HCT116 (cell line): ENCODE measurements at regions not wholly inside any gene's neighbourhood (a gene's known extent, or its start where the extent isn't known, plus 50 kb on each side); places are given as distances from the start of the nearest gene placed in this dataset.

Experiments
- ATAC-seq: fragments of 200-7000 bp; cut with Tn5 transposase; 2 replicates; pipeline ENCODE4 v1.9.1; 2020; ENCODE audit warnings: mild to moderate bottlenecking, moderate library complexity
- BruUV-seq: library from RNA; stranded (reverse); fragments of 400-500 nt; replicated peaks from 2 replicates; lab custom pipeline; 2021; lab: Mats Ljungman, UMichigan
- CTCF ChIA-PET: fragments of 300-600 bp; sonication (Branson Sonifier 250); formaldehyde crosslinking; loops from one replicate; lab custom pipeline; 2021; ENCODE audit warnings: antibody characterized with exemption; lab: Charles Lee
- POLR2A ChIA-PET: fragments of 300-600, 350-600 bp; sonication (Branson Sonifier 250); formaldehyde crosslinking; loops from one replicate; lab custom pipeline; 2021; ENCODE audit warnings: antibody characterized with exemption; lab: Charles Lee
- RAD21 ChIA-PET, 2 experiments: fragments of 300-600 bp; sonication (Branson Sonifier 250); formaldehyde crosslinking; loops; one replicate each; lab custom pipeline; 2023; ENCODE audit warnings: low total read pairs in 2 of 2; ENCODE audit not compliant: uncharacterized antibody in 2 of 2, unreplicated experiment in 2 of 2, low non-redundant PET in 1 of 2; lab: Charles Lee
- DNase-seq: peaks from one replicate; pipeline ENCODE4 v3.0.0-alpha.2; 2010; ENCODE audit warnings: low read depth, low spot score
- H2AFZ ChIP-seq: fragments of 200-600 bp; shearing (Covaris generic), sonication (generic); 2 replicates; pipeline ENCODE4 v1.6.1; 2017; ENCODE audit warnings: low read depth, mixed run types, mixed read lengths, antibody characterized with exemption, low read length; ENCODE audit not compliant: poor library complexity, severe bottlenecking
- H3K27ac ChIP-seq: 2 replicates; pipeline ENCODE4 v1.5.1; 2012; ENCODE audit warnings: low read depth, low read length
- H3K27me3 ChIP-seq: fragments of 200-600 bp; sonication (generic); 2 replicates; pipeline ENCODE4 v1.6.1; 2016; ENCODE audit warnings: mixed run types, low read length, mixed read lengths; ENCODE audit not compliant: insufficient read depth
- H3K36me3 ChIP-seq, 2 experiments: fragments of 200-500 bp in 1 of 2; fragments of 200-600 bp in 1 of 2; sonication (Bioruptor generic) in 1 of 2; sonication (generic) in 1 of 2; 2 replicates each; pipeline versions ENCODE4 v1.5.1 to v1.6.1; 2014 to 2016; ENCODE audit warnings: low read length in 2 of 2, inconsistent platforms in 1 of 2, mixed read lengths in 1 of 2, mixed run types in 1 of 2; ENCODE audit not compliant: insufficient read depth in 2 of 2, control insufficient read depth in 1 of 2
- H3K4me1 ChIP-seq, 2 experiments: fragments of 200-600 bp in 1 of 2; sonication (generic) in 1 of 2; 2 replicates each; pipeline versions ENCODE4 v1.5.1 to v1.6.1; 2012 to 2017; ENCODE audit warnings: low read length in 2 of 2, inconsistent platforms in 1 of 2, mild to moderate bottlenecking in 1 of 2, mixed read lengths in 1 of 2, mixed run types in 1 of 2, moderate library complexity in 1 of 2; ENCODE audit not compliant: insufficient read depth in 2 of 2, control insufficient read depth in 1 of 2
- H3K4me2 ChIP-seq: fragments of 200-600 bp; sonication (generic); 2 replicates; pipeline ENCODE4 v1.6.1; 2017; ENCODE audit warnings: mixed run types, low read length, mixed read lengths
- H3K4me3 ChIP-seq, 2 experiments: fragments of 200-600 bp in 1 of 2; sonication (generic) in 1 of 2; replicated peaks in 1 of 2; 2 replicates each; pipeline ENCODE4 v1.5.1; 2011 to 2016; ENCODE audit warnings: low read length in 2 of 2, control low read depth in 1 of 2, low read depth in 1 of 2, mild to moderate bottlenecking in 1 of 2, mixed read lengths in 1 of 2, mixed run types in 1 of 2
- H3K79me2 ChIP-seq: fragments of 200-600 bp; sonication (generic); 2 replicates; pipeline ENCODE4 v1.6.1; 2017; ENCODE audit warnings: mild to moderate bottlenecking, mixed run types, low read length, moderate library complexity, mixed read lengths; ENCODE audit not compliant: insufficient read depth
- H3K9ac ChIP-seq: fragments of 200-600 bp; sonication (generic); 2 replicates; pipeline ENCODE4 v1.6.1; 2016; ENCODE audit warnings: low read length, mixed read lengths
- H3K9me2 ChIP-seq: fragments of 200-600 bp; sonication (generic), shearing (Covaris generic); 2 replicates; pipeline ENCODE4 v1.6.1; 2017; ENCODE audit warnings: mixed run types, mild to moderate bottlenecking, moderate library complexity; ENCODE audit not compliant: insufficient read depth
- H3K9me3 ChIP-seq, 2 experiments: fragments of 200-500 bp in 1 of 2; fragments of 200-600 bp in 1 of 2; sonication (Bioruptor generic) in 1 of 2; sonication (generic) in 1 of 2; 2 replicates each; pipeline ENCODE4 v1.6.1; 2014 to 2017; ENCODE audit warnings: low read length in 2 of 2, mixed read lengths in 2 of 2, inconsistent platforms in 1 of 2, low read depth in 1 of 2, mild to moderate bottlenecking in 1 of 2, mixed run types in 1 of 2, moderate library complexity in 1 of 2; ENCODE audit not compliant: control insufficient read depth in 1 of 2, insufficient read depth in 1 of 2
- H4K20me1 ChIP-seq: fragments of 200-600 bp; sonication (generic), shearing (Covaris generic); 2 replicates; pipeline ENCODE4 v1.6.1; 2017; ENCODE audit warnings: mixed run types, mild to moderate bottlenecking, moderate library complexity; ENCODE audit not compliant: insufficient read depth
- CTCF ChIP-seq, 3 experiments: fragments of 200-600 bp in 1 of 3; sonication (generic) in 1 of 3; IDR thresholded peaks in 2 of 3; conservative IDR thresholded peaks in 1 of 3; 2 replicates each; pipeline ENCODE4 v1.5.1; 2012 to 2017; ENCODE audit warnings: low read depth in 2 of 3, low read length in 2 of 3, antibody characterized with exemption in 1 of 3, borderline replicate concordance in 1 of 3, control low read depth in 1 of 3, mild to moderate bottlenecking in 1 of 3, mixed read lengths in 1 of 3, mixed run types in 1 of 3, moderate library complexity in 1 of 3; ENCODE audit not compliant: insufficient read depth in 1 of 3
- EGR1 ChIP-seq: IDR thresholded peaks from 2 replicates; pipeline ENCODE4 v1.6.1; 2012; ENCODE audit warnings: low read depth
- ELF1 ChIP-seq: IDR thresholded peaks from 2 replicates; pipeline ENCODE4 v1.6.1; 2012; ENCODE audit warnings: low read depth, borderline replicate concordance
- ZBTB33 ChIP-seq: IDR thresholded peaks from 2 replicates; pipeline ENCODE4 v1.6.1; 2011; ENCODE audit warnings: mild to moderate bottlenecking, low read length, moderate library complexity; ENCODE audit not compliant: insufficient replicate concordance; ENCODE audit errors: extremely low read depth
- intact Hi-C: fragments of 100-400 bp; cut with micrococcal nuclease; formaldehyde crosslinking; loops from 2 replicates; pipeline ENCODE4 v1.10.0; 2022

- no peak for TF ChIP-seq CTCF (IDR thresholded peaks at IDR 0.05 in 2 of 3, conservative IDR thresholded peaks at IDR 0.05 in 1 of 3; ENCODE audit: borderline replicate concordance in 1 of 3, insufficient read depth in 1 of 3, low read depth in 2 of 3, low read length in 2 of 3)
- no peak for TF ChIP-seq ELF1
- TF ChIP-seq EGR1 = no peak
These were observed 73.3 kb upstream of the PDE4B start (continued) for GRCh38 chr1:65719391-65719790.

GRCh38 chr1:65722461-65722860 is 70.2 kb upstream of the PDE4B start:
- Histone ChIP-seq H3K27ac (no peak overlapping the region), H3K36me3 (no peaks in the 10 kb centered on the region), H3K4me3 (no peak overlapping the region), H3K79me2 (no peaks in the 10 kb centered on the region), H3K4me1 (no peaks in the 10 kb centered on the region), H3K9me3 (no peaks in the 10 kb centered on the region), H2AFZ (no peak overlapping the region), H3K4me2 (no peak overlapping the region), H4K20me1 (no peaks in the 10 kb centered on the region), H3K27me3 (no peaks in the 10 kb centered on the region), H3K9ac (no peak overlapping the region)
- ATAC-seq (no peak), DNase-seq (no peak)
- CTCF ChIA-PET = no interaction called here
- RAD21 ChIA-PET = no interaction called here
- intact Hi-C loops = no loop called here
- BruUV-seq = no TSS peak
- POLR2A ChIA-PET = no interaction called here
- TF ChIP-seq ZBTB33 (no peak), ELF1 (no peak)
- TF ChIP-seq, all 23 proteins: peak for 0
- no peaks in the 10 kb centered on the region for H3K9me2 ChIP-seq
